GM03348 (cell line): ENCODE measurements at regions not wholly inside any gene's neighbourhood (a gene's known extent, or its start where the extent isn't known, plus 50 kb on each side); places are given as distances from the start of the nearest gene placed in this dataset.
A peak's percentile ranks its signal among the peaks of the same experiment; 100 is the strongest.

Source experiments
- DNase-seq: peaks from one replicate; pipeline ENCODE4 v3.0.0; 2012; ENCODE audit warnings: low spot score

GRCh38 chr3:168888781-168889180 is 774.7 kb downstream of the MECOM start:
- DNase-seq, result no peak

GRCh38 chr3:168885028-168885427 is 778.5 kb downstream of the MECOM start:
- peak; percentile 5 for DNase-seq

GRCh38 chr3:168884353-168884903 is 779.1 kb downstream of the MECOM start:
- DNase-seq, result peak; percentile 39

- no peak for DNase-seq
Observed at GRCh38 chr3:168883145-168883544, 780.4 kb downstream of the MECOM start.

GRCh38 chr3:168881804-168882203 is 781.7 kb downstream of the MECOM start:
- no peak for DNase-seq

GRCh38 chr3:168878655-168879054 is 782.9 kb upstream of the GOLIM4 start:
- DNase-seq, result peak; percentile 7

GRCh38 chr3:168877899-168878298 is 782.2 kb upstream of the GOLIM4 start:
- no peak for DNase-seq

- no peak for DNase-seq
Observed at GRCh38 chr3:168876346-168877035, 780.8 kb upstream of the GOLIM4 start.

GRCh38 chr3:168872826-168873225 is 777.1 kb upstream of the GOLIM4 start:
- DNase-seq, result no peak

- DNase-seq, result no peak
Observed at GRCh38 chr3:168870892-168871291, 775.2 kb upstream of the GOLIM4 start.

- peak; percentile 32 for DNase-seq
Observed at GRCh38 chr3:168865022-168865551, 769.4 kb upstream of the GOLIM4 start.

GRCh38 chr3:168864107-168865021 is 768.6 kb upstream of the GOLIM4 start:
- no peak for DNase-seq

- no peak for DNase-seq
Observed at GRCh38 chr3:168863561-168863960, 767.8 kb upstream of the GOLIM4 start.

- no peak for DNase-seq
Observed at GRCh38 chr3:168862466-168862865, 766.7 kb upstream of the GOLIM4 start.

GRCh38 chr3:168860592-168860991 is 764.9 kb upstream of the GOLIM4 start:
- DNase-seq, result no peak

- DNase-seq, result no peak
Observed at GRCh38 chr3:168860028-168860427, 764.3 kb upstream of the GOLIM4 start.

GRCh38 chr3:168859574-168859973 is 763.9 kb upstream of the GOLIM4 start:
- no peak for DNase-seq

- no peak for DNase-seq
Observed at GRCh38 chr3:168859143-168859542, 763.4 kb upstream of the GOLIM4 start.

GRCh38 chr3:168858327-168858726 is 762.6 kb upstream of the GOLIM4 start:
- DNase-seq, result no peak

GRCh38 chr3:168850109-168850508 is 754.4 kb upstream of the GOLIM4 start:
- DNase-seq, result no peak

GRCh38 chr3:168847291-168847883 is 751.7 kb upstream of the GOLIM4 start:
- DNase-seq, result peak; percentile 37

GRCh38 chr3:168844894-168845482 is 749.3 kb upstream of the GOLIM4 start:
- DNase-seq, result no peak
